Spleen (tissue), 11 donors: ENCODE measurements at regions not wholly inside any gene's neighbourhood (a gene's known extent, or its start where the extent isn't known, plus 50 kb on each side); places are given as distances from the start of the nearest gene placed in this dataset.

ENCODE experiments used
- DNase-seq: peaks from one replicate; pipeline ENCODE4 v3.0.0-alpha.2; 2020
- H3K27ac ChIP-seq, 8 donors: fragments of 200-600 bp; sonication (generic) in 7 of 8; 1 replicate in 4 of 8; 2 replicates in 4 of 8; pipeline versions ENCODE4 v1.5.0 to v1.8.0; 2016 to 2021; ENCODE audit warnings: inconsistent platforms in 4 of 8, mild to moderate bottlenecking in 4 of 8, moderate library complexity in 1 of 8
- H3K27me3 ChIP-seq, 7 donors: fragments of 200-600 bp; sonication (generic) in 6 of 7; replicated peaks in 1 of 7; 1 replicate in 4 of 7; 2 replicates in 3 of 7; pipeline versions ENCODE4 v1.5.0 to v1.8.0; 2016 to 2021; ENCODE audit warnings: inconsistent platforms in 3 of 7, mild to moderate bottlenecking in 1 of 7
- H3K36me3 ChIP-seq, 6 donors: fragments of 200-600 bp; sonication (generic) in 5 of 6; 1 replicate in 4 of 6; 2 replicates in 2 of 6; pipeline versions ENCODE4 v1.5.0 to v1.8.0; 2016 to 2021; ENCODE audit warnings: inconsistent platforms in 2 of 6
- H3K4me1 ChIP-seq, 6 donors: fragments of 200-600 bp; sonication (generic) in 5 of 6; 1 replicate in 3 of 6; 2 replicates in 3 of 6; pipeline versions ENCODE4 v1.5.0 to v1.8.0; 2016 to 2021; ENCODE audit warnings: inconsistent platforms in 3 of 6
- H3K4me3 ChIP-seq, 8 donors: fragments of 200-600 bp; sonication (generic) in 7 of 8; 1 replicate in 4 of 8; 2 replicates in 4 of 8; pipeline versions ENCODE4 v1.5.0 to v1.8.0; 2016 to 2021; ENCODE audit warnings: inconsistent platforms in 4 of 8, mild to moderate bottlenecking in 4 of 8, moderate library complexity in 2 of 8
- H3K9me3 ChIP-seq, 8 donors: fragments of 200-600 bp; sonication (generic) in 7 of 8; 1 replicate in 4 of 8; 2 replicates in 4 of 8; pipeline versions ENCODE4 v1.5.0 to v1.8.0; 2016 to 2021; ENCODE audit warnings: inconsistent platforms in 4 of 8
- POLR2A ChIP-seq, 3 donors: fragments of 450-650 bp; IDR thresholded peaks; one replicate each; pipeline ENCODE4 v1.5.1; 2017; ENCODE audit warnings: antibody characterized with exemption in 3 of 3, mild to moderate bottlenecking in 1 of 3
- POLR2AphosphoS5 ChIP-seq, 3 donors: sonication (generic); formaldehyde crosslinking; IDR thresholded peaks; one replicate each; pipeline ENCODE4 v1.5.1; 2017; ENCODE audit warnings: antibody characterized with exemption in 3 of 3
- WGBS, 5 donors: extraction: QIAGEN DNeasy Blood & Tissue Kit in 3 of 5; methylation state at CpG; one replicate each; pipeline versions ENCODE4 v1.1.5 to v1.1.7; 2013 to 2018; 5-methylcytosine and 5-hydroxymethylcytosine counted together
- intact Hi-C: fragments of 100-400 bp; cut with DNase I; formaldehyde crosslinking; loops from one replicate; pipeline ENCODE4 v1.15.0; 2023; ENCODE audit warnings: low total_unique reads
- TF ChIP-seq, protein P1 (sequence below), 11 experiments: fragments of 200-600 bp in 7 of 11; fragments of 450-650 bp in 4 of 11; sonication (generic) in 4 of 11; IDR thresholded peaks in 8 of 11; conservative IDR thresholded peaks in 3 of 11; 1 replicate in 7 of 11; 2 replicates in 4 of 11; pipeline versions ENCODE4 v1.4.0 to v1.8.0; 2016 to 2021; ENCODE audit warnings: antibody characterized with exemption in 11 of 11, inconsistent platforms in 4 of 11, mild to moderate bottlenecking in 1 of 11
- donor health status: healthy with polysubstance abuse.
- donor health status: DM: no; HTN: no; CAD: no; lungs with moderate emphysema.
- donor health status: DM: no; HTN: no; CAD: no.
- donor health status: Bipolar disorder and iron deficiency.
- donor health status: healthy.
- donor health status: DM: no; HTN: no; CAD: no.
- donor health status: DM: yes; HTN: yes; CAD: no.

DNA sequence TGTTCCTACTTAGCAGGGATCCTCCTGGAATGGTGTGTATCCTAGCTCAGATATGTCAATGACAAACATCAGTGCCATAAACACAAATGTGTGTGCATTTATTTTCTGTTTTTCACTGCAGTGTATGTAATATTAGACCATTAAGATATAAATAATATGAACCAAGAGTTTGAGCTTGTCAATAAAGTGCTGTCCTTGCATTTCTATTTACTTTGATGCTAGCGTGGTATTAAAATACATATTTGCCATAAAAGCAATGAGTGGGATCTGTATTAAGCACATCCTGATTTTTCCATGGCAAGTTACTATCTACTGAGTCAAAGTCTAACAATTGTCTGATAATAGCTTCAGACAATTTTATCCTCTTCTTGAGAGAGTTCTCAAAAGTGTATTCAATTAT lies 157.6 kb downstream of the DIRAS2 start:
- Histone ChIP-seq H3K4me1 (no peaks in the 10 kb centered on the region), H3K27ac (no peak overlapping the region), H3K9me3 (peaks cover 0 to 11% (median 7%) of the 10 kb centered on the region in 8 donors), H3K36me3 (no peaks in the 10 kb centered on the region), H3K4me3 (no peak overlapping the region), H3K27me3 (peaks cover 0 to 10% (median 0%) of the 10 kb centered on the region in 7 donors)
- WGBS, 5 donors, result 76 to 91% (median 89%) methylated on average over 1 of the region's 1 CpG
- no peak for TF ChIP-seq POLR2AphosphoS5 (IDR thresholded peaks at IDR 0.05)
- no peak for TF ChIP-seq POLR2A (IDR thresholded peaks at IDR 0.05)
- TF ChIP-seq, protein P1, sequence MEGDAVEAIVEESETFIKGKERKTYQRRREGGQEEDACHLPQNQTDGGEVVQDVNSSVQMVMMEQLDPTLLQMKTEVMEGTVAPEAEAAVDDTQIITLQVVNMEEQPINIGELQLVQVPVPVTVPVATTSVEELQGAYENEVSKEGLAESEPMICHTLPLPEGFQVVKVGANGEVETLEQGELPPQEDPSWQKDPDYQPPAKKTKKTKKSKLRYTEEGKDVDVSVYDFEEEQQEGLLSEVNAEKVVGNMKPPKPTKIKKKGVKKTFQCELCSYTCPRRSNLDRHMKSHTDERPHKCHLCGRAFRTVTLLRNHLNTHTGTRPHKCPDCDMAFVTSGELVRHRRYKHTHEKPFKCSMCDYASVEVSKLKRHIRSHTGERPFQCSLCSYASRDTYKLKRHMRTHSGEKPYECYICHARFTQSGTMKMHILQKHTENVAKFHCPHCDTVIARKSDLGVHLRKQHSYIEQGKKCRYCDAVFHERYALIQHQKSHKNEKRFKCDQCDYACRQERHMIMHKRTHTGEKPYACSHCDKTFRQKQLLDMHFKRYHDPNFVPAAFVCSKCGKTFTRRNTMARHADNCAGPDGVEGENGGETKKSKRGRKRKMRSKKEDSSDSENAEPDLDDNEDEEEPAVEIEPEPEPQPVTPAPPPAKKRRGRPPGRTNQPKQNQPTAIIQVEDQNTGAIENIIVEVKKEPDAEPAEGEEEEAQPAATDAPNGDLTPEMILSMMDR (IDR thresholded peaks at IDR 0.05 in 8 of 11, conservative IDR thresholded peaks at IDR 0.05 in 3 of 11), result no peak
- no peak for DNase-seq
- intact Hi-C loops, result no loop called here

GRCh38 chr9:90489066-90489465 lies 153.6 kb downstream of the DIRAS2 start:
- no peaks in the 10 kb centered on the region for H3K4me1 ChIP-seq
- H3K4me3 ChIP-seq, result no peak overlapping the region
- no peak overlapping the region for H3K27ac ChIP-seq
- peaks cover 0 to 14% (median 0%) of the 10 kb centered on the region in 7 donors for H3K27me3 ChIP-seq
- DNase-seq, result no peak
- 71 to 85% (median 79%) methylated on average over 4 of the region's 4 CpGs for WGBS, 5 donors
- H3K9me3 ChIP-seq, result peaks cover 0 to 20% (median 9%) of the 10 kb centered on the region in 8 donors
- intact Hi-C loops, result no loop called here
- TF ChIP-seq, protein P1 (IDR thresholded peaks at IDR 0.05 in 8 of 11, conservative IDR thresholded peaks at IDR 0.05 in 3 of 11), result no peak
- no peak for TF ChIP-seq POLR2A (IDR thresholded peaks at IDR 0.05)
- no peak for TF ChIP-seq POLR2AphosphoS5 (IDR thresholded peaks at IDR 0.05)
- H3K36me3 ChIP-seq, result no peaks in the 10 kb centered on the region

DNA sequence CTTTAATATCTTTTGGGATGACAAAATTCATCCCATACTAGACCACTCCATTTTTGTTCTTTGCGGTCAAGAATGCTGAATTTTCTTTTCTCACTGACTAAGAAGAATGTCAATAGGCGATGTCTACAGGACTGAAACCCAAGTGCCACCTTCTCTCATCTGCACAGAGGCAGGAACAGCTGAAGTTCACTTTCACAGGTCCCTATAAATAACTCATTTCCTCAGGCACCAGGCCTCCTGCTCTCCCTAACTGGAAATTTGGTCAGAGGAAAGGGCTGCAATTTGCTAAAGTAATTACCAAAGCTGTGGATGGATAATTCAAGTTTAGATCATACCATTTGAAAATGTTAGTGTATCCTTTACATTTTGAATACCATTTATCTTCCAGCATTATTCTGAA lies 142.9 kb downstream of the DIRAS2 start:
- WGBS, 5 donors, result 90 to 98% (median 96%) methylated on average over 2 of the region's 2 CpGs

DNA sequence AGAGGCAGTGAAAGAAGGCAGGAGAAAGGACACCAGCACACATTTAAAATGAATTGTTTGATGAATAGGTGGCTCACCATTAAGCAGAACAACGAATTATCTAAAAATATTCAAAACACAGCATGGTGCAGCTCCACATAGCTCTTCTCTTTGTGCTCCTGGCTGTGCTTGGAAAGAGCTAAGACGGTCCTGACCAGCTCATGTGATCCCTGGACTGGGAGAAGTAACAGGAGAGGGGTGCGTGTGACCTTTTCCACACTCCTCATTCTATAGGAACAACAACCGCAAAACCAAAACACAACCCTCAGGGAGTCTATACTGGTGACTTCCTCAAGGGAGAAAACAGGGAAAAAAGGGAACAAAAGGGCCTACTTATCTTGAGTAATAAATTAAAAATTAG lies 140.5 kb downstream of the DIRAS2 start:
- no peaks in the 10 kb centered on the region for H3K36me3 ChIP-seq
- no peak overlapping the region for H3K4me3 ChIP-seq
- H3K4me1 ChIP-seq, result no peaks in the 10 kb centered on the region
- no peak for DNase-seq
- TF ChIP-seq POLR2AphosphoS5 (IDR thresholded peaks at IDR 0.05), result no peak
- no peak for TF ChIP-seq POLR2A (IDR thresholded peaks at IDR 0.05)
- TF ChIP-seq, protein P1 (IDR thresholded peaks at IDR 0.05 in 8 of 11, conservative IDR thresholded peaks at IDR 0.05 in 3 of 11), result no peak
- intact Hi-C loops, result no loop called here
- no peak overlapping the region for H3K27ac ChIP-seq
- no peaks in the 10 kb centered on the region for H3K27me3 ChIP-seq
- 83 to 91% (median 87%) methylated on average over 4 of the region's 4 CpGs for WGBS, 5 donors
- no peaks in the 10 kb centered on the region for H3K9me3 ChIP-seq

More for the DNA sequence above, 142.9 kb downstream of the DIRAS2 start:
- intact Hi-C loops, result no loop called here
- no peak for TF ChIP-seq POLR2A (IDR thresholded peaks at IDR 0.05)
- TF ChIP-seq POLR2AphosphoS5 (IDR thresholded peaks at IDR 0.05), result no peak
- TF ChIP-seq, protein P1 (IDR thresholded peaks at IDR 0.05 in 8 of 11, conservative IDR thresholded peaks at IDR 0.05 in 3 of 11), result no peak
- DNase-seq, result no peak
- Histone ChIP-seq H3K4me3 (no peak overlapping the region), H3K4me1 (no peaks in the 10 kb centered on the region), H3K27ac (no peak overlapping the region), H3K27me3 (no peaks in the 10 kb centered on the region), H3K36me3 (no peaks in the 10 kb centered on the region), H3K9me3 (no peaks in the 10 kb centered on the region)
